GM18498 (cell line): ENCODE measurements at regions not wholly inside any gene's neighbourhood (a gene's known extent, or its start where the extent isn't known, plus 50 kb on each side); places are given as distances from the start of the nearest gene placed in this dataset.
"Not testable (repeated sequence)": the region's sequence is repeated elsewhere in the genome, so short reads cannot be mapped to it uniquely, and the experiment has no call there.

Experiments
- ATAC-seq: cut with Tn5 transposase; IDR thresholded peaks from one replicate; pipeline ENCODE4 v1.9.1; 2021; ENCODE audit warnings: mild to moderate bottlenecking, moderate library complexity; ENCODE audit not compliant: unreplicated experiment

- no peak for ATAC-seq
Observed at GRCh38 chr5:113719549-113719948, 206.1 kb downstream of the YTHDC2 start.

DNA sequence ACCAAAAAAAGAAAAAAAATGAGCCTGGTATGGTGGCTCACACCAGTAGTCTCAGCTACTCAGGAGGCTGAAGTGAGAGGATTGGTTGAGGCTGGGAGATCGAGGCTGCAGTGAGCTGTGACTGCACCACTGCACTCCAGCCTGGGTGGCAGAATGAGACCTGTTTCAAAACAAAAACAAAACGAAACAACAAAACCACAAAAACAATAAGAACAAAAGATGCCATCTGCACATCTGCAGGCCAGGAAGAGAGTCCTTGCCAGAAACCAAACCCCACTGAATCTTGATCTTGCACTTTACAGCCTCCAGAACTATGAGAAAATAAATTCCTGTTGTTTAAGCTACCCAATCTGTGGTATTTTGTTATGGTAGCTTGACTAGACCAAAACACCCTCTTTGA is 207.7 kb downstream of the YTHDC2 start:
- ATAC-seq = no peak

GRCh38 chr5:113723021-113723420 is 209.5 kb downstream of the YTHDC2 start:
- no peak for ATAC-seq

DNA sequence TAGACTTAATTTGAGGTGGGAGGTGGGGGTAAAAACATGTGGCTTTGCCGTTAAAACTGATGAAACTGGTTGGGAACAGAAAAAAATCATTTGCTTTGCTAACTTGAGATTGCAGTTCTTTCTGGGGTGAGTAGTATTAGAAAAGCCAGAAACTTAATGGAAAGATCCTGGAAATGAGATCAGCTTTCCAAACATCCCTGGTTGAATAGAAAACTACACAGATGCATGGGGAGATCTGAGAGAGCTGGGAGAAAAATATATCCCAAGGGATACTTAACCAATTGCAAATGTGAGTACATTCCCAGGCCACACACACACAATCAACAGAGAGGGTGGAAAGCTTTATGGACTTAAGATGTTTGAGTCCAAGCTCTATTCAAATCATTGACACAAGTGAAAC is 222.3 kb downstream of the YTHDC2 start:
- no peak for ATAC-seq

GRCh38 chr5:113742176-113742575 is 228.7 kb downstream of the YTHDC2 start:
- ATAC-seq = no peak

DNA sequence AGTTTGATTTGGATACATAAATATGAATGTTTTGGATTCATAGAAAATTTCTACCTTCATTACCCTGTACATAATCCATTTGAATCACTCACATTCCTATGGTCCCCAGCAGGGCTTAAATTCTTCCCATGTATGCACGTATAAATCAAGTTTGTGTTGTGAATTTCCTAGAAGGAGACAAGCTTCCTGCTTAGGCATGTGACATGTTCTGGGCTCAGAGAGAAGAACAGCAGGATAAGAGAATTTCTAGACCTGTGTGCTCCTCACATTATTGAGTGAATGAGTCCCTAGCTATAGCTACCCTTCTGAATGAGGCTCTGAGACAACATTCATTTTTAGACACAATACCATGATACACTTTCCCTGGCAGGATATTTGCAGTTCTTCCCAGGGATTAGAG is 229.1 kb downstream of the YTHDC2 start:
- no peak for ATAC-seq

GRCh38 chr5:113748403-113748802 is 234.9 kb downstream of the YTHDC2 start:
- ATAC-seq = no peak

GRCh38 chr5:113749334-113749733 is 235.8 kb downstream of the YTHDC2 start:
- ATAC-seq = no peak

DNA sequence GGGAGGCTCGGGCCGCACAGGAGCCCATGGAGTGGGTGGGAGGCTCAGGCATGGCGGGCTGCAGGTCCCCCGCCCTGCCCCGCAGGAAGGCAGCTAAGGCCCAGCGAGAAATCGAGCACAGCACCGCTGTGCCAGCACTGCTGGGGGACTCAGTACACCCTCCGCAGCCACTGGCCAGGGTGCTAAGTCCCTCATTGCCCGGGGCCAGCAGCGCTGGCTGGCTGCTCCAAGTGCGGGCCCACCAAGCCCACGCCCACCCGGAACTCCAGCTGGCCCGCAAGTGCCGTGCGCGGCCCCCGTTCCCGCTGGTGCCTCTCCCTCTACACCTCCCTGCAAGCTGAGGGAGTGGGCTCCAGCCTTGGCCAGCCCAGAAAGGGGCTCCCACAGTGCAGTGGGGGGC is 239.7 kb downstream of the YTHDC2 start:
- not testable (repeated sequence) for ATAC-seq

- ATAC-seq = no peak
Observed at GRCh38 chr5:113755516-113755915, 242.0 kb downstream of the YTHDC2 start.

DNA sequence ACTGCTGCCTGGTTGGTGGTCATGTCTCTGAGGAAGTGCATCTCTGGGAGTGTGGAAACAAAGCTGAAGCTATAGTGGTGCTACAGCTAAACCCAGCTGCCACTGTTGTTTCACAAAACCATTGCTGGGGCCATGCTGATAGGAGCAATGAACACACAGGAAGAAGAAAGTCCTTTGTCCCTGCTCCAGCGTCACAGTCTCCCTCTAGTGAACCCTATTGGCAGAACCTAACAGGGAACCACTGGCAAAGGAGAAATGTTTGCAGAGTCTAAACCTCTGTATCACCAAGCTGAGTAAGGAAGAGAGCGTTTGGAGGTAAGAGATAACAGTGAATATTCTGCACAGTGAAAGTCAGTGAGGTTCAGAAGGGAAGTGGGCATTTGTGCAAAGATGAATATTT is 244.0 kb downstream of the YTHDC2 start:
- ATAC-seq = no peak

DNA sequence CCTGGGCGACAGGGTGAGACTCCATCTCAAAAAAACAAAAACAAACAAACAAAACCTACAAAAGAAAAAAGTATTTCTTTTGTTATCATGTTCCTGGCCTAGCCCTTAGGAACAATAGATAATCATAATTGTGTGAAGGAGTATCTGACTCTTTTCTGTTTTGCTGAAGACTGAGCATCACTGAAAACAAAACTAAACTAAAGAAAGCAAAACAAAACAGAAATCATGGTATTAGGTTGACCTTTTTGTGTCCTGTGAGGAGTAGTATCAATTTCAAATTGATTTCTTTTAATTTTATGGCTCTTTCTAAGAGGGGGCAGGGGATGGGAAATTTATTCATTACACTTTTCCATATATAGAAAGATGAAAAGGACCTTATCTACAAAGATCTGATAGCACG is 246.0 kb downstream of the YTHDC2 start:
- ATAC-seq = peak; percentile 57

- no peak for ATAC-seq
Observed at GRCh38 chr5:113760486-113760885, 247.0 kb downstream of the YTHDC2 start.

DNA sequence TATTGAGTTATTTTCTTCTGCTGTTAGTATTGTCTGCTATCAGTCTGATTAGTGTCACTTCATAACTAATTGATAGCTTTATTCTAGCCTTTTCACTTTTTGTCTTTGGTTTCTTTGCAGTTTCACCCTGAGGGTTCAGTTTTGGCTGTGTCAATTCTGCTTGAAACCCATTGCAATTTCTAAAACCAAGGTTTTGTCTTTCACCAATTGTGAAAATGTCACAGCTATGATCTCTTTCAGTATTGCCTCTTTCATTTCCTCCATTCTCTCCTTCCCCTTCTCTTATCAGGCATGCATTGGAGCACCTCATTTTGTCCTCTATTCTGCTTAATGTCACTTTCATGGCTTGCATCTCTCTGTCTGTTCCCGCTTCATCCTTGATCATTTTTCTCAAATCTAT is 248.1 kb downstream of the YTHDC2 start:
- ATAC-seq = no peak

- ATAC-seq = no peak
Observed at GRCh38 chr5:113764382-113764781, 250.9 kb downstream of the YTHDC2 start.

DNA sequence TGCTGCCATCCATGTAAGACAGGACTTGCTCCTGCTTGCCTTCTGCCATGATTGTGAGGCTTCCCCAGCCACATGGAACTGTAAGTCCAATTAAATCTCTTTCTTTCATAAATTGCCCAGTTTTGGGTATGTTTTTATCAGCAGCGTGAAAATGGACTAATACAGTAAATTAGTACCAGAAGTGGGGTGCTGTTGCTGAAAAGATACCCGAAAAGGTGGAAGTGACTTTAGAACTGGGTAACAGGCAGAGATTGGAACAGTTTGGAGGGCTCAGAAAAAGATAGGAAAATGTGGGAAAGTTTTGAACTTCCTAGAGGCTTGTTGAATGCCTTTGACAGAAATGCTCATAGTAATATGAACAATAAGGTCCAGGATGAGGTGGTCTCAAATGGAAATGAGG is 253.3 kb downstream of the YTHDC2 start:
- ATAC-seq = not testable (repeated sequence)

DNA sequence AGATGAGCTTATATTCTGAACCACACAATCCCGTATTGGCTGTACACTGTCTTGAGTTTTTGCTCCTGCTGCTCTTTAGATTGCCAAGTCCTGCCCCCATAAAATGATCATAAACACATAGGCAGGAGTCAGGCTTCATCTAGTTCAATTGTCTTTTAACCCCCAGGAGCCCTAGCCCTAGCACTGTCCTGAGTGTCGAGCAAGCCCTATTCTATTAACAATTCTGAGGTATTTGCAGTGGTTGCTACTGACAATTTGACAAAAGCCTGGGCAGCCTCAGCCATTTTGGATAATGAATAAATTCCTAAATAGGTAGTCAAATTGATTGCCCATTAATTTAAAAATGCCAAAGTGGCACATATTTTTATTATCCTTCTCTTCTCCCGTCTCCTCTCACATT is 257.2 kb downstream of the YTHDC2 start:
- no peak for ATAC-seq

DNA sequence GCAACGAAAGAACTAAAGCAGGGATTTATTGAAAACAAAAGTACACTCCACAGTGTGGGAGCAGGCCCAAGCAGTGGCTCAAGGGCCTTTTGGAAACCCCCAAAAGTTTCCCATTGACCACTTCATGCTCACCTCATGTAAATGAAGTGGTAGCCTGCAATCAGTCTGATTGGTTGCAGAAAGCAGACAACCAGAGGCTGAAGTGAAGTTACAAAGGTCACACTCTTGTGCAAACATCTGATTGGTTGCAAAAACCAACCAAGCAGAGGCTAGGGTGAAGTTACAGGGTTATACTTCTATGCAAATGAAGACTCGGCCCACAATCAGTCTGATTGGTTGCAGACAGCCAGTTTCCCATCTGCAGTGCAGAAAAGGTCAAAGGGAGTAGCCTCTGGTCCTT is 258.0 kb downstream of the YTHDC2 start:
- peak; percentile 78 for ATAC-seq

- no peak for ATAC-seq
Observed at GRCh38 chr5:113776168-113776567, 262.7 kb downstream of the YTHDC2 start.

DNA sequence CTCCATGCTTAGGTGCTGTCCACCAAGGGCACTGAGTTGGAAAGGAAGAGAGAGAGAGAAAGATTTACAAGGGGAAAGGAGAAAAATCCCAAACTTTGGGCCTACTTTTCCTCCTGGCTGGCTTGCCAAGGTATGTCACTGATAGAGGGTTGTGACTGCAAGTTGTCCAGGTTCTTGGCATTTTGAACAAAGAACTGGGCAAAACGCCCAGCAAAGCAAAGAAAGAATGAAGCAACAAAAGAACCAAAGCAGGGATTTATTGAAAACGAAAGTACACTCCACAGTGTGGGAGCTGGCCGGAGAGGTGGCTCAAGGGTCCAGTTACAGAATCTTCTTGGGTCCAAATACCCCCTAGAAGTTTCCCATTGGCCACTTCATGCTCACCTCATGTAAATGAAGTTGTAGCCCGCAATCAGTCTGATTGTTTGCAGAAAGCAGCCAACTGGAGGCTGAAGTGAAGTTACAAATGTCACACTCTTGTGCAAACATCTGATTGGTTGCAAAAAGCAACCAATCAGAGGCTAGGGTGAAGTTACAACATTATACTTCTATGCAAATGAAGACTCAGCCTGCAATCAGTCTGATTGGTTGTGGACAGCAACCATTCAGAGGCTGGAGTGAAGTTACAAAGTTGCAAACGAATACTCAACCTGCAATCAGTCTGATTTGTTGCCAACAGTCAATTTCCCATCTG is 263.5 kb downstream of the YTHDC2 start:
- no peak for ATAC-seq

GRCh38 chr5:113778147-113778546 is 264.7 kb downstream of the YTHDC2 start:
- no peak for ATAC-seq

GRCh38 chr5:113788141-113788655 is 274.7 kb downstream of the YTHDC2 start:
- ATAC-seq = no peak

DNA sequence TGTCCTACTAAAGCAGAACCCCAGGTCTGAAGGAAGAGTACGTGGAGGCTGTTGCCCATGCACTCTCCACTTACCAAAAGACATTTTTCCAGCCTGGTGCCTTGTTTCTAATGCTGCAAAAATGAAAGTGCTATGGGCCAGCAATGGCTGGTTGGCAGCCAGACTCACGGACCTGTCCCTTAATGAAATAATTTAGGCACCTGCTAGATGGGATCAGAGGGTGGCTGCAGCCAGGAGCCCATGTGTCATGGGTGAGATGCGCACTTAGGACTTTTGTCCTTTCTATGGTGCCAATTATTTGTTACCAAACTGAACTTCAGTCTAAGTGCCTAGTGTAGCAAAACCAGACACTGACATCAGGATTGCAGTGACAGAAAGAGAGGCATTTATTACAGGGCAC is 276.3 kb downstream of the YTHDC2 start:
- ATAC-seq = no peak
